BE2C (cell line): ENCODE measurements at regions not wholly inside any gene's neighbourhood (a gene's known extent, or its start where the extent isn't known, plus 50 kb on each side); places are given as distances from the start of the nearest gene placed in this dataset.
A peak's percentile ranks its signal among the peaks of the same experiment; 100 is the strongest.

ENCODE experiments used
- DNase-seq: peaks from one replicate; pipeline ENCODE4 v3.0.0-alpha.2; 2020
- H3K27me3 ChIP-seq: fragments of 250-450 bp; sonication (Bioruptor Pico); 2 replicates; pipeline ENCODE4 v1.5.1; 2020; ENCODE audit warnings: mild to moderate bottlenecking
- H3K36me3 ChIP-seq: fragments of 250-450 bp; sonication (Bioruptor Pico); 2 replicates; pipeline ENCODE4 v1.5.1; 2020; ENCODE audit warnings: mild to moderate bottlenecking
- H3K4me1 ChIP-seq: fragments of 250-450 bp; sonication (Bioruptor Pico); 2 replicates; pipeline ENCODE4 v1.5.1; 2020
- H3K4me3 ChIP-seq: 2 replicates; pipeline ENCODE4 v1.5.1; 2011; ENCODE audit warnings: low read depth, low read length
- H3K9me3 ChIP-seq: fragments of 250-450 bp; sonication (Bioruptor Pico); 2 replicates; pipeline ENCODE4 v1.5.1; 2020
- CTCF ChIP-seq: IDR thresholded peaks from 2 replicates; pipeline ENCODE4 v1.5.1; 2012; ENCODE audit warnings: mild to moderate bottlenecking, low read depth, low read length

GRCh38 chr13:38283346-38283745, 66.3 kb upstream of the UFM1 start:
- Histone ChIP-seq H3K4me3 (no peak overlapping the region), H3K4me1 (no peaks in the 10 kb centered on the region), H3K9me3 (no peaks in the 10 kb centered on the region), H3K36me3 (no peaks in the 10 kb centered on the region), H3K27me3 (no peaks in the 10 kb centered on the region)
- DNase-seq = no peak
- no peak for TF ChIP-seq CTCF

GRCh38 chr13:38265132-38265497, 84.5 kb upstream of the UFM1 start:
- Histone ChIP-seq H3K9me3 (no peaks in the 10 kb centered on the region; the same call in 1 of the 2 replicates), H3K4me1 (no peaks in the 10 kb centered on the region), H3K36me3 (no peaks in the 10 kb centered on the region), H3K4me3 (no peak overlapping the region), H3K27me3 (no peaks in the 10 kb centered on the region)
- TF ChIP-seq CTCF = no peak
- peak; percentile 2 for DNase-seq

GRCh38 chr13:38264363-38265131, 85.1 kb upstream of the UFM1 start:
- Histone ChIP-seq H3K4me1 (no peaks in the 10 kb centered on the region), H3K27me3 (no peaks in the 10 kb centered on the region), H3K9me3 (no peaks in the 10 kb centered on the region; the same call in 1 of the 2 replicates), H3K4me3 (no peak overlapping the region), H3K36me3 (no peaks in the 10 kb centered on the region)
- TF ChIP-seq CTCF = no peak
- no peak for DNase-seq

- DNase-seq = no peak
- H3K4me3 ChIP-seq = no peak overlapping the region
These were observed 87.4 kb upstream of the UFM1 start for GRCh38 chr13:38262211-38262610.

GRCh38 chr13:38255600-38255999, 94.1 kb upstream of the UFM1 start:
- no peaks in the 10 kb centered on the region for H3K27me3 ChIP-seq
- TF ChIP-seq CTCF = no peak
- no peaks in the 10 kb centered on the region for H3K36me3 ChIP-seq
- H3K4me3 ChIP-seq = no peak overlapping the region
- H3K4me1 ChIP-seq = no peaks in the 10 kb centered on the region
- DNase-seq = no peak
- H3K9me3 ChIP-seq = no peaks in the 10 kb centered on the region

More at GRCh38 chr13:38262211-38262610, 87.4 kb upstream of the UFM1 start:
- no peak for TF ChIP-seq CTCF
- H3K27me3 ChIP-seq = no peaks in the 10 kb centered on the region
- no peaks in the 10 kb centered on the region; the same call in 1 of the 2 replicates for H3K9me3 ChIP-seq
- H3K36me3 ChIP-seq = no peaks in the 10 kb centered on the region
- no peaks in the 10 kb centered on the region for H3K4me1 ChIP-seq

- no peak for DNase-seq
- no peak for TF ChIP-seq CTCF
- H3K4me1 ChIP-seq = no peaks in the 10 kb centered on the region
- H3K9me3 ChIP-seq = no peaks in the 10 kb centered on the region
- no peaks in the 10 kb centered on the region for H3K27me3 ChIP-seq
- H3K4me3 ChIP-seq = no peak overlapping the region
- H3K36me3 ChIP-seq = no peaks in the 10 kb centered on the region
These were observed 109.8 kb upstream of the UFM1 start for GRCh38 chr13:38239874-38240273.
